HG03135 (cell line): ENCODE measurements at regions not wholly inside any gene's neighbourhood (a gene's known extent, or its start where the extent isn't known, plus 50 kb on each side); places are given as distances from the start of the nearest gene placed in this dataset.

Experiments
- ATAC-seq: cut with Tn5 transposase; IDR thresholded peaks from one replicate; pipeline ENCODE4 v1.9.1; 2021; ENCODE audit warnings: mild to moderate bottlenecking, moderate library complexity; ENCODE audit not compliant: unreplicated experiment

- no peak for ATAC-seq
Observed at GRCh38 chr20:22506827-22507226, 77.5 kb downstream of the FOXA2 start.

GRCh38 chr20:22504829-22505377 is 79.5 kb downstream of the FOXA2 start:
- ATAC-seq: no peak

GRCh38 chr20:22503577-22503976 is 80.8 kb downstream of the FOXA2 start:
- ATAC-seq: no peak

GRCh38 chr20:22502731-22503191 is 81.6 kb downstream of the FOXA2 start:
- ATAC-seq: no peak

GRCh38 chr20:22501566-22502344 is 82.6 kb downstream of the FOXA2 start:
- no peak for ATAC-seq

GRCh38 chr20:22501034-22501433 is 83.3 kb downstream of the FOXA2 start:
- no peak for ATAC-seq

- no peak for ATAC-seq
Observed at GRCh38 chr20:22499515-22500166, 84.7 kb downstream of the FOXA2 start.

- no peak for ATAC-seq
Observed at GRCh38 chr20:22496817-22497216, 87.6 kb downstream of the FOXA2 start.

- no peak for ATAC-seq
Observed at GRCh38 chr20:22495789-22496188, 88.6 kb downstream of the FOXA2 start.

- ATAC-seq: no peak
Observed at GRCh38 chr20:22495172-22495571, 89.2 kb downstream of the FOXA2 start.

GRCh38 chr20:22492497-22492896 is 91.9 kb downstream of the FOXA2 start:
- no peak for ATAC-seq

GRCh38 chr20:22491194-22491505 is 93.2 kb downstream of the FOXA2 start:
- ATAC-seq: no peak

- ATAC-seq: no peak
Observed at GRCh38 chr20:22490287-22491193, 93.8 kb downstream of the FOXA2 start.

GRCh38 chr20:22489626-22490286 is 94.6 kb downstream of the FOXA2 start:
- no peak for ATAC-seq

GRCh38 chr20:22480336-22480735 is 104.0 kb downstream of the FOXA2 start:
- no peak for ATAC-seq

GRCh38 chr20:22475662-22476061 is 108.7 kb downstream of the FOXA2 start:
- peak; percentile 91 for ATAC-seq

GRCh38 chr20:22474224-22474623 is 110.1 kb downstream of the FOXA2 start:
- no peak for ATAC-seq

GRCh38 chr20:22473293-22473692 is 111.1 kb downstream of the FOXA2 start:
- ATAC-seq: no peak

GRCh38 chr20:22472447-22473100 is 111.8 kb downstream of the FOXA2 start:
- no peak for ATAC-seq

GRCh38 chr20:22471156-22471836 is 113.1 kb downstream of the FOXA2 start:
- ATAC-seq: no peak
